ENCODE measurements at regions not wholly inside any gene's neighbourhood (a gene's known extent, or its start where the extent isn't known, plus 50 kb on each side); places are given as distances from the start of the nearest gene placed in this dataset.

GRCh38 chr3:110126065-110126464 is 788.7 kb upstream of the DPPA4 start:
- DNase-seq: no peak

DNA sequence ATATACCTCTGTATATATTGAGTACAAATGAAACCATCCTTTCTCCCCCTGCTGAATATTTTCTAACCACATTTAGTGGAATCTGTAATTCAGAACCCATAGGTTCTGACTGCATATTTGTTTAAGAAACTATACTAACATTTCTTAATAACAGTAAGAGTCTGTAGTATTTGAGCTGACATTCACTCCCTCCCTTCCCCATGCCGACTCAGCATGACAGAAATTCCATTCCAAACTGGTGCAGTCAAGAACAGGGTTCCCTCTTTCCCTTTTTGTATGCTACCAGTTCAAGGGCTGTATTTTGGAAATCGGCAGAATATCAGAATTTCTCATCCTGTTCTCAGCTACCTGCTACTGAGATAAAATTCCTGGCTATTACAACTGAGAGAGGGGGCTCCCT is 796.6 kb upstream of the DPPA4 start:
- DNase-seq: no peak

DNA sequence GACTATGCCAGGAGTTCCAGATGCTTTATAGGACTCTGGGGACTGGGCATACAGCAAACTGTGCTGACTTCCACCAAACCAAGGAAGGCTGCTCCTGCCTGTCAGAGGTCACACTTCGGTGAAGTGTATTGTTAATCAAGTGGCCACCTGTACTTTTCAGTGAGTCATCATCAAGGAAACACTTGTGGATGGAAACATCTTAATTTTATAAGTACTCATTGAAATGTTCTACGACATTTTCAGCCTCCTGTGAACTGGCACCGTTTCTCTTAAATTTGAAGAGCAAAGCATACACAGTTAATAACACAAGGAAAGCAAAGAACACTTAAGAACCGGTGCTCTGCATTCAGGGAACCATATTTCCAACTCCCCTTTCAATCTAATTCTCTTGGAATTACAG is 801.7 kb upstream of the DPPA4 start:
- no peak for DNase-seq

DNA sequence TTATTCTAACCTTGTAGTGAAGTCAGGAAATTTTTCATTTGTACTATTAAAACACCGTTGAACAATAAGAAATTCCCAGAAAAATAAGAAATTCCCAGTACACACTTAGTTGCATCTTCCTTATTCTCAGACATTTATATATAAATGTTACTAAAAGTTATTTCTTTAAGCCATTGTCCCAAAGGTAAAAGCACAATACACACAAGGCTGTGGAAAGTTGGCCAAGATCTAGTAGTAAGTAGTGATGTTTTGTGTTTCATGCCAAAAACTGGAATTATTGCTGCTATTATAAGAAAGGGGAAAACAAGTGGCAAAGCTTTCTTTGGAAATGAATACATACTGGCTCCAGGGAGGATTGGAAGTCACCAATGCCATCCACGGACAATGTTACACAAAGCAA is 802.5 kb upstream of the DPPA4 start:
- no peak for DNase-seq

DNA sequence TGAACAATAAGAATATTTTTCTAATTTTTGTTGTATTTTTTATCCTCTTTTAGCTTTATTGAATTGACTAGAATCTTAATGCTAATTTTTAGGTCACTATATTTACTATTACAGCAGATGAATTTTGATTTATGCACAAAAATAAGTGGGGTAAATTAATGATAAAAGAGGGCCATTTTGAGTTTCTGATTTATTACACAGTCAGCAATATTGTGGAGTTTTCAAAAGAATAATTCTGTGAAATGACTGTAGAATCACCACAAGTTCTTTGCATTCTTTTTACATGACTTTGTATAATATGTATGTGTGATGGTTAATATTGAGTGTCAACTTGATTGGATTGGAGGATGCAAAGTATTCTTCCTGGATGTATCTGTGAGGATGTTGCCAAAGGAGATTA is 812.4 kb upstream of the DPPA4 start:
- no peak for DNase-seq

- no peak for DNase-seq
These were observed 819.9 kb upstream of the DPPA4 start for GRCh38 chr3:110157221-110157620.

DNA sequence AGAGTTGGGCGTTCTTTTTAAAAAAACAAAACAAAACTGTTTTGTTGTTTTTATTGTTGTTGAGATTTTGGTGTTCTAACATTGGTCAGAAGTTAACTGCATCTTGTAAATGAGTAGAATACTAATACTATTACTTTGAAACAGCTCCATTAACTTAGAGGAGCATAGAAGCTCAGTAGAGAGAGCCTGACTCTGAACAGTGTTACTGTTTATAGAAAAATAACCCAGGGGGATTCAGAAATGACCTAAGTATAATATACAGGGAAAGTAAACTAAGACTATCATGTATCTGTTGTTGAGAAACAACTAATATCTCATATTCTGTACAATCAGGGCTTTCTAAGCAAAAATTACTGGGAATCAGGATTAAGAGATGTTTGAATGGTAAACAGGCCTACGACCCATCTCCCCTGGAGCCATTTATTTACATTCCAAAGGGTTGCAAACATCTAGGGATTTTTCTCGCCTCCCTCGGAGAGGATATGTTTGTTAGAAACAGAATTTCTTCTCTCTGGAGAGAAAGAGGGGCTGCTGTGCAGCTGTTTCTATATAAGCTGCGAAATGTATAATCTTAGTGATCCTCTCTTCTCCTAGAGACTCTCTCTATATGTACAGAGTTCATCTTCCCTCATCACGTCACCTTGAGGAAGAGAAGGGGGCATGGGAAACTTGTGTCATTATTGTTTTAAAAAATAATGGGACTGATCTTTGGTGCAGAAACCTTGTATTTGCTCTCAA is 827.5 kb upstream of the DPPA4 start:
- no peak for DNase-seq

- DNase-seq: no peak
These were observed 828.0 kb upstream of the DPPA4 start for GRCh38 chr3:110165370-110165743.

DNA sequence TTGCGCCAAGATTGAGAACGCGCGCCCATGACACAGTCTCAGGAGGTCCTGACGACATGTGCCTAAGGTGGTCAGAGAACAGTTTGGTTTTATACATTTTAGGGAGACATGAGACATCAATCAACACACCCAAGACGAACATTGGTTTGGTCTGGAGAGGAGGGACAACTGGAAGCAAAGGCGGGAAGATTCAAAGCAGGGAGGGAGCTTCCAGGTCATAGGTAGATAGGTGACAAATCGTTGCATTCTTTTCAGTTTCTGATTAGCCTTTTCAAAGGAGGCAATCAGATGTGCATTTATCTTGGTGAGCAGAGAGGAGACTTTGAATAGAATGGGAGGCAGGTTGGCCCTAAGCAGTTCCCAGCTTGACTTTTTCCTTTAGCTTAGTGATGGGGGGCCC is 828.4 kb upstream of the DPPA4 start:
- DNase-seq: no peak

DNA sequence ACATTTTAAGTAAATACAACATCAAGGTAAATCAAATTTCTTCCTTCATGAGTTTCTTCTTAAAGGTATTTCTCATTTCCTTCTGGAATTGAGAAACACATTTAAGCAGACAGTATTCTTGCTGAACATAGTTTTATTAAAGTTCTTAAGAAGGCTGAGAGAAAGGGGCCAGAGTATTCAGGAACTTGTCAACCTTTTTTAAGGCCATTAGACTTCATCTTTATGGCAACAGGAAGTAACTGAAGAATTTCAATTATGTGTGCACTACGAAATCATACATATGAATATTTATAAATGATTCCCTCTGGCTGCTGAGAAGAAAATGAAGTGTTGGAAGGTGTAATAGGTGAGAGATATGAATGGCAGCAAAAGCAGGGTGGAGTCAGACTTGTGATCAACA is 829.4 kb upstream of the DPPA4 start:
- DNase-seq: no peak

- no peak for DNase-seq
These were observed 837.6 kb upstream of the DPPA4 start for GRCh38 chr3:110174908-110175307.

DNA sequence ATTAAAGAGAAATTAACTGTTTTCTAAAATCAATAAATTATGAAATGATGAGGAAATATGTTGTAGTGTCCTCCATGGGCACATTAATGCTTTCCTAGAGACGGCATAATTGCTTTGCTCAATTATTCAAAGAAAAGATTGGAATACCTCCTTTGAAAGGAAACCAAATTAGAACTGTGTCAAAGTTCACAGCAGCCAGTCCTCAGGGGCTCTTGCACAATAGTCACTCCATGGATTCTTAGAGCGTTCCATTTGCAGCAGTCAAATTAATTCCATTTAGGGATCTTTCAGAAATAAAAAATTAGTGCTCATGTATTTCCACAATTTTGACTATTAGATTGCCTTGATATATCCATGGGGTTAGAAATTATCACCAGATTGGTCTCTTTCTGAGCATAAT is 841.6 kb upstream of the DPPA4 start:
- DNase-seq: no peak

DNA sequence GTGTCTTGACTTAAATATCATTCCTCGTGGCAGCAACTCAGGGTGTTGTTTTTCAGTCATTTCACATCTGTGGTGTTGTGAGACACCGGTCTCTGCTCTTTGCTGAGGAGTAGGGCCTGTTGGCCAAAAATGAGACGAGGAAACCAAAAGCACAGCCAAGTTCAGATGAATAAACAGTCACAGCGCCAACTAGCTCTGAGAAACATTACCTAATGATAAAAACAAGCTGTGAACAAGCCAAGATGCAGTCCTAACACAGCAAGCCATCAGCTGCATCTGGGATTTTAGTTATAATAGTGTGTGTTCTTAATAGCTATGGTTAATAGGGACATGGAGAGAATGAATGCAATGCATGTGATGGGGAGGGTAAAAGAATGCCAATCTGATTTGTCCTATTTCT is 843.4 kb upstream of the DPPA4 start:
- DNase-seq: peak in 1 of 2 experiments; percentile 2

DNA sequence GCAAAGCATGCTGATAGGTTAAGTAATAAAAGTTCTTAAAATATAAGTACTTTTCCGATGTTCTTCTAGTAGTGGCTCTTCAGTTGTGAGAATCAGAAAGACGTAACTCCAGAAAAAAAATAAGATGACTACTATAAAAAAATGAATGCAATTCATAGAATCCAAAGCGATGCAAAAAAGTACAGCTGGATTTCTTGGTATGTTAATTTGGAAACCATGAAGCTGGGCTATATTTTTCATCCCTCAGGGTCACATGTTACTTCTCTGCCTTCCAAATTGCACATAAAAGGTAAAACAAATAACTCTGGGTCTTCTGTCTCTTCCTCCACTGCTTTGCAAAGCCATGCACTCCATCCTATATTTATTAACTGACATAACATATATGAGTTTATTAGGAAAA is 843.9 kb upstream of the DPPA4 start:
- DNase-seq: no peak

DNA sequence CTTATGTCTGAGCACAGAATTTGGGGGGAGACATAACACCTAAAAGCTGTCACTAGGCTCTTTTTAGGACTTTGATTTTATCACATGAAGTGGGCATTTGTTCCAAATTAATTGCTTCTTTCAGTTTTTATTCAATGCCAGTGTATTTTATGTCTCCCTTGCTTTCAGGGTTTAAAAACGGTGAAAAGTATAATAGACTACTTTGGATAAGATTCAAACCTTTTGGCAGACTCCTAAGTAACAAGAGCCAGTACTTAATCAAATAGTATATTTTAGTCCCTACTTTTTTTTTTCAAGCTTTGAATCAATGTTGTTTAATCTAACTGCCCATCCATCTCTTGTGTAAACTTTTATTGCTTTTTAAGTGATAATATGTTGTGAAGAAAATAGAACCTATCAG is 847.2 kb upstream of the DPPA4 start:
- DNase-seq: no peak

DNA sequence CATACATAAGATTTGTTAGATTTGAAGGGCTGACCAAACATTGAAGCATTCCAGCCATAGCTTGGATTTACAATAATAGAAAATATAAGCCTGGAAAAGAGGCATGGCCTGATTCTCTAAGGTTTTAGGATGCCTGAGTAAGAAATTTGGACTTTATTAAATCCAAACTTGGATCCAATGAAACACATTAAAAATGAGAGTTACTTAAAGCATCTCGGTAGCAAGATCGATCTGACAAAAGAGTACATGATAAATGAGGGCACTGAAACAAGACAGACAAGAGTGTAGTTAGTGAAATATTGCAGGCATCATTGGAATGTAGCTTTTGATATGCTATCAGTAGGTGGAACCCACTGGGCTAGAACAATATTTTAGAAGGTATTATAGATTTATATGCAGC is 855.7 kb upstream of the DPPA4 start:
- DNase-seq: no peak

DNA sequence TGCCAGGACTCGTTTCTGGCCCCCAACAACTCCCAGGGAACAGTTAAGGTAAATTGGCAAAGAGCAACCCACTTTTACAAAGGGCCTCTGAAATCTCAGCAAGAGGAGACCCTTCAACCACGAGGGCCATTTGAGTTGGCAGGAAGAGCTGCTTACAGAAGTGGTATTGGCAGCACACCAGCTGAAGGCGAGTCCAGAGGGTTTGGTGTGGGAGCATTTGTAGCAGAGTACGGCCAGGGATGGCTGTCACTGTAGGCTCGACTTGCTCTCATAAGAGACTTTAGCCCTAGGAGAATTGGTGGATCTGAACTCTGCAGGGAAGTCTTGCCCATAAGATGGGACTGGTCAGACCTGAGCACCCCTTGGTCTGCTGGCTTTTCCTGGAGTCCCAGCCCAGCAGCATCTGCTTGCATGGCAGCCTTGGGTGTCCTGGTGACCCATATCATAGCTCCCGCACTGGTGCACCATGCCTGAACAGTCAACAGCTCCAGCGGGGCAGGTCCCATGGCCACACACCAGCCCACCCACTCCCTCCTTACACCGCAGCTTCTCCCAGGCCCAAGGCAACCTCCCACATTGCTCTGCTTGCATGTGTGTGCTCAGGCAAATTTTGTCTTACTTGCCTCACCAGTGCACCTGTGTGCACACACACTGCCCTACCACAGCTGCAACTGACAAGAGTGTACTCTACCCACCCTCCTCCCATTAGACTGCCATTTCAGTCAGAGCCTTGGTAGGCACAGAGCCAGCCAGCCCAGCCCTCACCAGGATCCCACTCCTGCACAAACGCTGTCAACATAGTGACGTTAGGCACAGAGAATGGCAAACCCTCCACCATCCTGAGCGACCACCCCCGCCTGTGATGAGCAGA is 861.6 kb upstream of the DPPA4 start:
- DNase-seq: no peak

GRCh38 chr3:110199588-110199943 is 862.2 kb upstream of the DPPA4 start:
- no peak for DNase-seq

DNA sequence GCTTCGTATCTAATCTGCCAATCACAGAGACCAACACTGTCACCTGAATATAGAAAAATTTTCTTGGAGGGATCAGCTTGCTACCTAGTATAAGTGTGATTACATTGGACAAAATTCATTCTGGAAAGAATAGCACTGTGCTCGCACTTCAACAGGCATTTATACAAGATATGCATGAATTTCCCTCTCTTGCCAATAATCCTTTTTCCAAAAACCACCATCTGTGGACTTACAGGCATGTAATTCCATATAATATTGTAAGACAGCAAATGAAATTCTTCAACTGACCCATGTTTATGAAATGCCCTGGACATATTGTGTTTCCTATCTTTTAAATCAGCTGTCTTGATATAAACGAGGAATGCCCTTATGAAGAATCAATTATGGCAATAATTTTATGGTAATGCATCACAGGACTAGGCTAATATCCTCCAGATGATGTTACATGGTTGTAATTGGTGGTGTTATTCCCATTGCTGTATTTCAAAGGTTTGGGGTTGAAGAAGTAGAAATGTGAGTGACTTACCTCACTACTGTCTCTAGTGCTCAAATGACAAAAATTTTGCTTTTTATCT is 861.4 kb upstream of the NECTIN3 start:
- no peak for DNase-seq

- DNase-seq: no peak
These were observed 845.0 kb upstream of the NECTIN3 start for GRCh38 chr3:110226645-110227044.

DNA sequence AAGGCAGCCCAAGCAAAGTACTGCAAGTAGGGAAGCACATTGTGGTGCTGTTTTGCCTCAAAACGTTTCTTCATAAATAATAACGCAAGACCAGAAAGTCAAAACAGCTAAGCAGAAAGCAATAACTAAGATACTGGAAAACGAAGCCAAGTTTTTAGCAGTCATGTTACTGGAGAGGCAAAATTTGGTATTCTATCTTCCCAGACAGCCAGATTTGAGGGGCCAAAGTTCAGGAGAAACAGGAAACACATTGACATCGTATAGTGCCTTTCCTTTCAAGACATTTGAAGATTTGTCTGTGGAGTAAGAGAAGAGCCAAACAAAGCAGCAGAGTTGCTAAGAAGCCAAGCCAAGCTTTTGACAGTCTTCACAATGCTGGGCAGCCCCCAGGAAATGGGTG is 843.6 kb upstream of the NECTIN3 start:
- no peak for DNase-seq

- no peak for DNase-seq
These were observed 836.8 kb upstream of the NECTIN3 start for GRCh38 chr3:110234831-110235230.

DNA sequence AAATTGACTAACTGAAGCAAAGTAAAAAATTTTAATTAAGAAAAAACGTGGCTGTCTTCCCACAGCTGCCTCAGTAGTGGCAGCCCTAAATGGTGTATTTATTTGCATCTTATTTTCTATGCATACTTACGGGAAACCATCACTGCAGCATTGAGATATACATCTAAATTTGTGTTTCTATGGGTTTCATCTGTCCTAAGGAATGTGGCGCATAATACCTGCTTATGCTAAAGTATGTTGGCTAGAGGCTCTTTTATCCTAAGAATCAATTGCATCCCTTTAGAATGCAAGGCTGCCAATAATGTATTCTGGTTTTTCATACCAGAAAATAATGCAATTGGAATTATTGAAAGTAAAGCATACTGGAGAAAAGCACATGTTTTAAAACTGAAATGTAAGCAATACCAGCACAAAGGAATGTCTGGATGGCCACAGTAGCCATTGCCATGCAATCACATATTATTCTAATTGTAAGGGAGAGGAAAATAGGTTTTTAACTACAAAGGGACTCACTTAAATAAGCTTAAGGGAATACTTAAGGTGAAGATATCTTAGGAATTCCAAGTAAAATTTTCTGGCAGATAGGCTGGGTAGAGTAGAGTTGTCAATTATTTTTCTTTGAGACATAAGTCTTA is 834.5 kb upstream of the NECTIN3 start:
- no peak for DNase-seq

DNA sequence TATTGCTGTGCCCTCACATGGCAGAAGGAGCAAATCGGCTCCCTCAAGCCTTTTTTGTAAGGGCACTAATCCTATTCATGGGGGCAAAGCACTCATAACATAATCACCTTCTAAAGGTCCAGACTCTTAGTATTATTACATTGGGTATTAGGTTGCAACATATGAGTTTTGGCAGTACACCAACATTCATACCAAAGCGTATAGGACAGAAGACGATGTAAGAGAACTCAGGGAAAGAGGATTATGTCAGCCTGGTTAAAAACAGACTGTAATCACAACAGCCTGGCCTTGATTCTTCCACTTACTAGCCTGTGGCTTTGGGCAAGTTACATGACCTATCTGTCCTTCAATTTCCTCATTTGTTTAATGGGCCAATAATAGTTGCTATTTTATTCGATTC is 828.5 kb upstream of the NECTIN3 start:
- DNase-seq: no peak
